Prostate gland (tissue), 2 donors: ENCODE measurements at regions not wholly inside any gene's neighbourhood (a gene's known extent, or its start where the extent isn't known, plus 50 kb on each side); places are given as distances from the start of the nearest gene placed in this dataset. TPM values are rescaled to one million over a fixed set of nuclear protein-coding genes. Genes with fewer than 3 reads are reported as not detected.

Source experiments
- DNase-seq: peaks from one replicate; pipeline ENCODE4 v3.0.0-alpha.2; 2019; ENCODE audit warnings: low spot score
- H3K27ac ChIP-seq, 2 donors: fragments of 200-600 bp; sonication (generic); 2 replicates each; pipeline ENCODE4 v1.5.1; 2017 to 2019
- H3K27me3 ChIP-seq: fragments of 200-600 bp; sonication (generic); replicated peaks from 2 replicates; pipeline ENCODE4 v1.5.1; 2019; ENCODE audit not compliant: insufficient read depth
- H3K36me3 ChIP-seq, 2 donors: fragments of 200-600 bp; sonication (generic); 1 replicate in 1 of 2; 2 replicates in 1 of 2; pipeline versions ENCODE4 v1.5.1 to v1.8.1; 2017 to 2019
- H3K4me1 ChIP-seq: fragments of 200-600 bp; sonication (generic); replicated peaks from 2 replicates; pipeline ENCODE4 v1.5.1; 2019
- H3K4me3 ChIP-seq, 2 donors: fragments of 200-600 bp; sonication (generic); 2 replicates each; pipeline ENCODE4 v1.5.1; 2017 to 2019
- H3K9me3 ChIP-seq: fragments of 200-600 bp; sonication (generic); 2 replicates; pipeline ENCODE4 v1.5.1; 2017
- CTCF ChIP-seq, 4 experiments: fragments of 200-600 bp in 2 of 4; fragments of 450-650 bp in 2 of 4; sonication (generic) in 2 of 4; IDR thresholded peaks; 1 replicate in 3 of 4; 2 replicates in 1 of 4; pipeline ENCODE4 v1.5.1; 2016 to 2019; ENCODE audit warnings: antibody characterized with exemption in 4 of 4, mild to moderate bottlenecking in 2 of 4, moderate library complexity in 2 of 4
- POLR2A ChIP-seq: fragments of 450-650 bp; IDR thresholded peaks from one replicate; pipeline ENCODE4 v1.6.1; 2016; ENCODE audit warnings: antibody characterized with exemption, mild to moderate bottlenecking
- POLR2AphosphoS5 ChIP-seq: sonication (generic); formaldehyde crosslinking; IDR thresholded peaks from one replicate; pipeline ENCODE4 v1.6.1; 2017; ENCODE audit warnings: antibody characterized with exemption
- WGBS: methylation state at CpG from one replicate; pipeline ENCODE4 v1.1.5; 2018; 5-methylcytosine and 5-hydroxymethylcytosine counted together
- intact Hi-C: fragments of 100-400 bp; cut with DNase I; formaldehyde crosslinking; loops from one replicate; pipeline ENCODE4 v1.14.2; 2022
- microRNA-seq: library from miRNA; unstranded; fragments of <30 nt; microRNA quantifications from one replicate; pipeline ENCODE4, GENCODE V29; 2016
- small RNA-seq, 2 donors: library from RNA; depleted of rRNA; stranded (forward); fragments of <200 nt; gene quantifications; one replicate each; pipeline ENCODE3, GENCODE V24; 2016

GRCh38 chr1:37424523-37424922, 49.9 kb upstream of the ZC3H12A start:
- no peak for DNase-seq
- Histone ChIP-seq H3K4me3 (no peak overlapping the region), H3K27me3 (peaks cover 5% of the 10 kb centered on the region), H3K9me3 (no peaks in the 10 kb centered on the region), H3K36me3 (no peaks in the 10 kb centered on the region), H3K4me1 (no peaks in the 10 kb centered on the region), H3K27ac (no peak overlapping the region)
- TF ChIP-seq POLR2AphosphoS5 (no peak), CTCF (IDR thresholded peaks at IDR 0.05) (no peak), POLR2A (no peak)
- intact Hi-C loops: no loop called here
- WGBS: 41% methylated on average over 1 of the region's 1 CpG

Small RNA genes lying in the stretch of these regions (microRNA-seq; reads per million reads assigned to microRNA genes)
- not detected for gene MIR4255

Small RNA genes lying in the stretch of these regions (small RNA-seq; reads per million reads assigned to genes)
- gene MIR4255 (0 reads per million in 2 donors), gene RNA5SP43 (0 reads per million in 2 donors), gene RNU6-636P (0 reads per million in 2 donors), gene RPS29P6 (0 reads per million in 2 donors)
